H1 (cell line): ENCODE measurements at regions not wholly inside any gene's neighbourhood (a gene's known extent, or its start where the extent isn't known, plus 50 kb on each side); places are given as distances from the start of the nearest gene placed in this dataset.

ENCODE experiments used
- CBX8 ChIP-seq: fragments of 300-800, 300-1000 bp; sonication (generic); IDR thresholded peaks from 2 replicates; pipeline ENCODE4 v1.7.1; 2016; ENCODE audit warnings: low read depth, low read length, borderline replicate concordance
- CHD7 ChIP-seq: fragments of 300-600 bp; sonication (generic); IDR thresholded peaks from 2 replicates; pipeline ENCODE4 v1.7.1; 2012; ENCODE audit warnings: low read length, moderate library complexity, mild to moderate bottlenecking, inconsistent platforms; ENCODE audit not compliant: insufficient replicate concordance
- GABPA ChIP-seq: IDR thresholded peaks from 2 replicates; pipeline ENCODE4 v1.6.1; 2011; ENCODE audit warnings: mild to moderate bottlenecking, low read length, moderate library complexity, borderline replicate concordance; ENCODE audit not compliant: insufficient read depth
- KDM4A ChIP-seq: IDR thresholded peaks from one replicate; pipeline ENCODE4 v1.7.1; 2012; ENCODE audit warnings: low read depth, mild to moderate bottlenecking, moderate library complexity, low read length, inconsistent platforms; ENCODE audit not compliant: severe bottlenecking
- KDM5A ChIP-seq: fragments of 200-600 bp; IDR thresholded peaks from 2 replicates; pipeline ENCODE4 v1.7.1; 2012; ENCODE audit warnings: mild to moderate bottlenecking, low read length, inconsistent platforms, mixed read lengths
- MAX ChIP-seq: IDR thresholded peaks from 2 replicates; pipeline ENCODE4 v1.6.1; 2012; ENCODE audit warnings: inconsistent platforms
- NANOG ChIP-seq: IDR thresholded peaks from 2 replicates; pipeline ENCODE4 v1.6.1; 2011; ENCODE audit warnings: low read length, low read depth, mild to moderate bottlenecking, inconsistent platforms; ENCODE audit not compliant: insufficient read depth, poor library complexity, severe bottlenecking
- SP1 ChIP-seq: IDR thresholded peaks from 2 replicates; pipeline ENCODE4 v1.6.1; 2011; ENCODE audit warnings: low read depth, low read length
- TBP ChIP-seq: IDR thresholded peaks from 2 replicates; pipeline ENCODE4 v1.6.1; 2011; ENCODE audit warnings: low read depth, low read length, improper control_type of control experiment
- ZNF274 ChIP-seq: IDR thresholded peaks from 2 replicates; pipeline ENCODE4 v1.7.0; 2012; ENCODE audit warnings: low read length, borderline replicate concordance; ENCODE audit errors: extremely low read depth

- TF ChIP-seq CHD7 (no peak), NANOG (no peak), KDM4A (no peak), ZNF274 (no peak), GABPA (no peak), MAX (no peak), SP1 (no peak), KDM5A (no peak), CBX8 (no peak), TBP (no peak)
Observed at GRCh38 chr1:37267111-37267835, 207.1 kb upstream of the ZC3H12A start (continued).
